HepG2 (cell line): ENCODE measurements at regions not wholly inside any gene's neighbourhood (a gene's known extent, or its start where the extent isn't known, plus 50 kb on each side); places are given as distances from the start of the nearest gene placed in this dataset.

Experiments used
- HCFC1 ChIP-seq: fragments of 150-350 bp; IDR thresholded peaks from 2 replicates; pipeline ENCODE4 v1.6.1; 2014; ENCODE audit warnings: low read depth, low read length
- JUN ChIP-seq: sonication (generic); formaldehyde crosslinking; IDR thresholded peaks from 2 replicates; pipeline ENCODE4 v1.4.0; 2020; ENCODE audit warnings: mild to moderate bottlenecking, missing genetic modification reagents
- MLLT10 ChIP-seq: sonication (generic); formaldehyde crosslinking; IDR thresholded peaks from 2 replicates; pipeline ENCODE4 v1.4.0; 2020; ENCODE audit warnings: missing genetic modification reagents
- NRL ChIP-seq: sonication (generic); formaldehyde crosslinking; IDR thresholded peaks from 2 replicates; pipeline ENCODE4 v1.5.0; 2020; ENCODE audit warnings: missing genetic modification reagents, mild to moderate bottlenecking, moderate library complexity, borderline replicate concordance
- PAF1 ChIP-seq: IDR thresholded peaks from 2 replicates; pipeline ENCODE4 v1.6.1; 2016; ENCODE audit warnings: missing genetic modification reagents, missing compliant biosample characterization
- PAX8 ChIP-seq: sonication (generic); formaldehyde crosslinking; IDR thresholded peaks from 2 replicates; pipeline ENCODE4 v1.8.0; 2022; ENCODE audit warnings: mild to moderate bottlenecking, missing genetic modification reagents, borderline replicate concordance
- SALL1 ChIP-seq: sonication (generic); formaldehyde crosslinking; IDR thresholded peaks from 2 replicates; pipeline ENCODE4 v1.8.0; 2022; ENCODE audit warnings: mild to moderate bottlenecking, missing genetic modification reagents
- ZNF282 ChIP-seq: fragments of 450-650 bp; IDR thresholded peaks from 2 replicates; pipeline ENCODE4 v1.6.1; 2018; ENCODE audit not compliant: partially characterized antibody
- ZNF362 ChIP-seq: sonication (generic); formaldehyde crosslinking; IDR thresholded peaks from 2 replicates; pipeline ENCODE4 v1.4.0; 2020; ENCODE audit warnings: missing genetic modification reagents, mild to moderate bottlenecking, borderline replicate concordance
- ZNF501 ChIP-seq: sonication (generic); formaldehyde crosslinking; IDR thresholded peaks from 2 replicates; pipeline ENCODE4 v1.5.1; 2020; ENCODE audit warnings: mild to moderate bottlenecking, moderate library complexity, missing genetic modification reagents
- ZNF550 ChIP-seq: sonication (generic); formaldehyde crosslinking; IDR thresholded peaks from 2 replicates; pipeline ENCODE4 v1.4.0; 2020; ENCODE audit warnings: mild to moderate bottlenecking, missing genetic modification reagents, borderline replicate concordance
- TF ChIP-seq, protein P1 (sequence below): sonication (generic); formaldehyde crosslinking; IDR thresholded peaks from 2 replicates; pipeline ENCODE4 v1.4.0; 2020; ENCODE audit warnings: missing genetic modification reagents, borderline replicate concordance
- TF ChIP-seq, protein P2 (sequence below): IDR thresholded peaks from 2 replicates; pipeline ENCODE4 v1.6.1; 2018; ENCODE audit warnings: missing genetic modification reagents

- TF ChIP-seq, protein P1, sequence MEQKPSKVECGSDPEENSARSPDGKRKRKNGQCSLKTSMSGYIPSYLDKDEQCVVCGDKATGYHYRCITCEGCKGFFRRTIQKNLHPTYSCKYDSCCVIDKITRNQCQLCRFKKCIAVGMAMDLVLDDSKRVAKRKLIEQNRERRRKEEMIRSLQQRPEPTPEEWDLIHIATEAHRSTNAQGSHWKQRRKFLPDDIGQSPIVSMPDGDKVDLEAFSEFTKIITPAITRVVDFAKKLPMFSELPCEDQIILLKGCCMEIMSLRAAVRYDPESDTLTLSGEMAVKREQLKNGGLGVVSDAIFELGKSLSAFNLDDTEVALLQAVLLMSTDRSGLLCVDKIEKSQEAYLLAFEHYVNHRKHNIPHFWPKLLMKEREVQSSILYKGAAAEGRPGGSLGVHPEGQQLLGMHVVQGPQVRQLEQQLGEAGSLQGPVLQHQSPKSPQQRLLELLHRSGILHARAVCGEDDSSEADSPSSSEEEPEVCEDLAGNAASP (CRISPR knock-in tag), result no peak
- TF ChIP-seq SALL1 (no peak), PAF1 (CRISPR knock-in tag) (no peak), NRL (CRISPR knock-in tag) (no peak), PAX8 (CRISPR knock-in tag) (no peak), HCFC1 (no peak), MLLT10 (CRISPR knock-in tag) (no peak), ZNF362 (CRISPR knock-in tag) (no peak), ZNF501 (CRISPR knock-in tag) (no peak), ZNF282 (no peak), ZNF550 (CRISPR knock-in tag) (no peak), JUN (CRISPR knock-in tag) (no peak)
- TF ChIP-seq, protein P2, sequence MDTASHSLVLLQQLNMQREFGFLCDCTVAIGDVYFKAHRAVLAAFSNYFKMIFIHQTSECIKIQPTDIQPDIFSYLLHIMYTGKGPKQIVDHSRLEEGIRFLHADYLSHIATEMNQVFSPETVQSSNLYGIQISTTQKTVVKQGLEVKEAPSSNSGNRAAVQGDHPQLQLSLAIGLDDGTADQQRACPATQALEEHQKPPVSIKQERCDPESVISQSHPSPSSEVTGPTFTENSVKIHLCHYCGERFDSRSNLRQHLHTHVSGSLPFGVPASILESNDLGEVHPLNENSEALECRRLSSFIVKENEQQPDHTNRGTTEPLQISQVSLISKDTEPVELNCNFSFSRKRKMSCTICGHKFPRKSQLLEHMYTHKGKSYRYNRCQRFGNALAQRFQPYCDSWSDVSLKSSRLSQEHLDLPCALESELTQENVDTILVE (CRISPR knock-in tag), result no peak
- TF ChIP-seq, all 625 proteins: peak for 0
Measured at GRCh38 chr11:91188484-91188883, 965.6 kb upstream of the CHORDC1 start (continued).
